ENCODE measurements at regions not wholly inside any gene's neighbourhood (a gene's known extent, or its start where the extent isn't known, plus 50 kb on each side); places are given as distances from the start of the nearest gene placed in this dataset.

DNA sequence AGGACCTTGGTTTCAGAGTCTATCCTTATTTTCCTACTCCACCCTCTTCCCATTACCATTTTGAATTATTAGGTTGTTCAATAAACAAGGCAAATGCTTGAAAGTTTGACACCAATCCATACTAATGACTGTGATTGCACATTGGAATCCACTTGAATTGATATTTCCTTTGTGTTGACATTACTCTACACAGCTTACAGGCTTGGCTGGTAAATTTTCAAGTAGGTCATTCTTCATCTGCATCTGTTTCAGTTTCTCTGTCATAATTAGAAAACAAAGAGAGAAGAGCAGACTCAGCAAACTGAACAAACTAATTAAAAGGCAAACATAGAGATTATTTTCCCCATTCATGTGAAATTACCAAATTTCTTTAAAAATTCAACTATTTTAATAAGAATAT lies 732.9 kb upstream of the BCHE start:
- no peak overlapping the region for H3K4me2 ChIP-seq
- H3K36me3 ChIP-seq: no peaks in the 10 kb centered on the region
- no peak overlapping the region for H3K27ac ChIP-seq
- H3K9ac ChIP-seq: no peak overlapping the region
- H3K4me3 ChIP-seq: no peak overlapping the region
- no peaks in the 10 kb centered on the region for H3K9me3 ChIP-seq
- TF ChIP-seq Cebpa-rat (IDR thresholded peaks at IDR 0.05): no peak
- no peaks in the 10 kb centered on the region for H3K27me3 ChIP-seq
- no peaks in the 10 kb centered on the region for H3K4me1 ChIP-seq
- H4K20me1 ChIP-seq: no peaks in the 10 kb centered on the region

DNA sequence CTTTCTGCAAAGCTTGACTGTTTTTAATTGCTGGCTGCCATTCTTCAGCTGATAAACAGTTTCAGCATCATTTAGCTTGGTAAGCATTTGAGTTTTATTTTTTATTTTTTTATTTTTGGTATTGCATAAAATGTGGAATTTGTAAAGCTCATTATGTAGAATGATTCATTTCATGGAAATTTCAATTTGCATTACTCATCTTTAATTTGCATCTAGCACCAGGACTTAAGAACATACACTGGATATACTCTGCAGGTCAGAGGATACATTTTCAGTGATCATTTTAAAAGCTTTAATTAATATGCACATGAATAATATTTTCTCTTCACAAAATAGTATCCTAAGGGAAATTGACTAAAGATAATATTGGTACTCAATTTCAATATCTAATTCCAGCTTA lies 732.4 kb upstream of the BCHE start:
- Histone ChIP-seq H3K4me3 (no peak overlapping the region), H3K36me3 (no peaks in the 10 kb centered on the region), H3K4me1 (no peaks in the 10 kb centered on the region), H3K27ac (no peak overlapping the region), H3K27me3 (no peaks in the 10 kb centered on the region), H4K20me1 (no peaks in the 10 kb centered on the region), H3K4me2 (no peak overlapping the region), H3K9ac (no peak overlapping the region), H3K9me3 (no peaks in the 10 kb centered on the region)
- TF ChIP-seq Cebpa-rat (IDR thresholded peaks at IDR 0.05): no peak

DNA sequence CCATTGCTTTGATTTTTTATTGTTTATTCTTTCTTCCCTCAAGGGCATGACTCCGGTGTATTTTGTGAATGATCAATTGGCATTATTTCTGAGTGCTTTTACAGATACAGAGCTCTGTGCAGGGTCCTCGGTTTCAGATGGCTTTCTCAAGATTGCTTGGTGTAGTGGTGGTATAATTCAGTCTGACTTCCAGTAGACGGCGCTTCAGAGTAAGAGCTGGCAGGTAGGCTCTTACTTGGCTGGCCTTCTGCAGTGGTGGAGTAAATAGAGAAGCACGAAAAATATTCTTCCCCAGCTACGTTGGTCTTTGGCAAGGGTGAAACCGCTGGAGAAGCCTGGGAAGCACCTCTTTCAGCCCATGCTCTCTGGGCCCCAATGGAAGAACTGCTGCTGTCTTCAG lies 723.0 kb upstream of the BCHE start:
- Histone ChIP-seq H3K4me2 (no peak overlapping the region), H3K4me3 (no peak overlapping the region)

DNA sequence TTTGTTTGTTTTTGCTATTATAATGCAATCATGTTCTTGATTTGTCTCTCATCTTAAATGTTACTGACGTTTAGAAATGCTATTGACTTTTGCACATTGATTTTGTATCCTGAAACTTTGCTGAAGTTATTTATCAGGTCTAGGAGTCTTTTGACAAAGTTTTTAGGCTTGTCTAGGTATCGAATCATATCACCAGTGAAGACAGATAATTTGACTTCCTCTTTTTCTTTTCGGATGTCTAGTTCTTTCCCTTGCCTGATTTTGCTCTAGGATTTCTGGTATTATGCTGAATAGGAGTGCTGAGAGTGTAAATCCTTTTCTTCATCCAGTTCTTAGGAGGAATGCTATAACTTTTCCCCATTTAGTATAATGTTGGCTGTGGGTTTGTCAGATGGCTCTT lies 719.7 kb upstream of the BCHE start:
- no peaks in the 10 kb centered on the region for H3K9me3 ChIP-seq
- H3K36me3 ChIP-seq: no peaks in the 10 kb centered on the region
- no peaks in the 10 kb centered on the region for H4K20me1 ChIP-seq
- H3K27me3 ChIP-seq: no peaks in the 10 kb centered on the region
- H3K4me1 ChIP-seq: no peaks in the 10 kb centered on the region
- H3K4me3 ChIP-seq: no peak overlapping the region
- H3K4me2 ChIP-seq: no peak overlapping the region
- no peak overlapping the region for H3K27ac ChIP-seq
- no peak for TF ChIP-seq Cebpa-rat (IDR thresholded peaks at IDR 0.05)
- H3K9ac ChIP-seq: no peak overlapping the region

More for the DNA sequence above, 723.0 kb upstream of the BCHE start:
- Histone ChIP-seq H3K36me3 (no peaks in the 10 kb centered on the region), H3K9ac (no peak overlapping the region), H3K27ac (no peak overlapping the region), H3K4me1 (no peaks in the 10 kb centered on the region), H3K9me3 (no peaks in the 10 kb centered on the region), H4K20me1 (no peaks in the 10 kb centered on the region), H3K27me3 (no peaks in the 10 kb centered on the region)
- TF ChIP-seq Cebpa-rat (IDR thresholded peaks at IDR 0.05): no peak

DNA sequence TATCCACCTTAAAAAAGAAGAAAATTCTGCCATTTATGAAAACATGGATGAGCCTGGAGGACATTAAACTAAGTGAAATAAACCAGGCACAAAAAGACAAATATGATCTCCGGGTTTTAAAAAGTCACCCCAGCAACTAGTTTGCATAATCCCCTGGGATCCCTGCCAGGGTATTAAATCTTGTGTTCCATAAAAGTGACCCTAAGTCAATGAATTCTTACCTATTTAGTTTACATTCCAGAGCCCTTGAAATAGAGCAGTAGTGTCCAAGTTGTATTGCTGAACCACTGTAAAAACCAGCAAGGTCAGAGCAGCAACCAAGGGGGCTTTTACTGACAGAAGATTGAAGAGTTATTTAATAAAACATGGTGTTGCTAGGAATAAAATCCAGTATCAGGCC lies 716.8 kb upstream of the BCHE start:
- Histone ChIP-seq H3K36me3 (no peaks in the 10 kb centered on the region), H3K4me1 (no peaks in the 10 kb centered on the region), H3K4me2 (no peak overlapping the region), H3K27me3 (no peaks in the 10 kb centered on the region), H3K9me3 (no peaks in the 10 kb centered on the region), H3K27ac (no peak overlapping the region), H3K9ac (no peak overlapping the region), H3K4me3 (no peak overlapping the region), H4K20me1 (no peaks in the 10 kb centered on the region)
- no peak for TF ChIP-seq Cebpa-rat (IDR thresholded peaks at IDR 0.05)

DNA sequence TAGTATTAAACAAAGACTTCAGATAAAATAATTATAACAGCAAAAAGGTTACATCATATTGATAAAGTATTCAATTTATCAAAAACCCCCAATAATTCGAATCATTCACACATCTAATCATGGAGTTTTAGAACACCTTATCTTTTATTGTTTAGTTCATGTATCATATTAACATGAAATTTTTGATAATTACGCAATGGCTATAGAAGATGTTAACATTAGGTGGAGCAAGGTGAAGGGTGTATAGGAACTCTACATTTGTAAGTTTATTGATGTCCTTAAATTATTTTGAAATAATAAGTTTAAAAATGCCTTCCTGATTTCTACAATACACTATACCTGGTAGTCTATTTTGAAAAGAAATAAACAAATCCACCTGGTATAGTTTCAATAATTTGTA lies 696.5 kb upstream of the BCHE start:
- Histone ChIP-seq H3K4me3 (no peak overlapping the region), H3K9ac (no peak overlapping the region), H3K4me1 (no peaks in the 10 kb centered on the region), H3K36me3 (no peaks in the 10 kb centered on the region), H3K27ac (no peak overlapping the region), H4K20me1 (no peaks in the 10 kb centered on the region), H3K27me3 (no peaks in the 10 kb centered on the region), H3K4me2 (no peak overlapping the region), H3K9me3 (peaks cover 20% of the 10 kb centered on the region)
- TF ChIP-seq Cebpa-rat (IDR thresholded peaks at IDR 0.05): no peak

DNA sequence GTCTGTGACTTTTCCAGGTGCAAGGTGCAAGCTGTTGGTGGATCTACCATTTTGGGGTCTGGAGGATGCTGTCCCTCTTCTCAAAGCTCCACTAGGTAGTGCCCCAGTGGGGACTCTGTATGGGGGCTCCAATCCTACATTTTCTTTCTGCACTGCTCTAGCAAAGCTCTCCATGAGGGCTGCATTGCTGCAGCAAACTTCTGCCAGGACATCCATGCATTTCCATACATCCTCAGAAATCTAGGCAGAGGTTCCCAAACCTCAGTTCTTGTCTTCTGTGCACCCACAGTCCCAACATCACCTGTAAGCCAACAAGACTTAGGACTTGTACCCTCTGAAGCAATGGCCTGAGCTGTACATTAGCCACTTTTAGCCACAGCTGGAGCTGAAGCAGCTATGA lies 694.5 kb upstream of the BCHE start:
- Histone ChIP-seq H3K36me3 (no peaks in the 10 kb centered on the region), H3K27ac (no peak overlapping the region), H4K20me1 (no peaks in the 10 kb centered on the region), H3K9me3 (peaks cover 20% of the 10 kb centered on the region), H3K27me3 (no peaks in the 10 kb centered on the region), H3K4me2 (no peak overlapping the region), H3K9ac (no peak overlapping the region), H3K4me3 (no peak overlapping the region), H3K4me1 (no peaks in the 10 kb centered on the region)
- no peak for TF ChIP-seq Cebpa-rat (IDR thresholded peaks at IDR 0.05)

DNA sequence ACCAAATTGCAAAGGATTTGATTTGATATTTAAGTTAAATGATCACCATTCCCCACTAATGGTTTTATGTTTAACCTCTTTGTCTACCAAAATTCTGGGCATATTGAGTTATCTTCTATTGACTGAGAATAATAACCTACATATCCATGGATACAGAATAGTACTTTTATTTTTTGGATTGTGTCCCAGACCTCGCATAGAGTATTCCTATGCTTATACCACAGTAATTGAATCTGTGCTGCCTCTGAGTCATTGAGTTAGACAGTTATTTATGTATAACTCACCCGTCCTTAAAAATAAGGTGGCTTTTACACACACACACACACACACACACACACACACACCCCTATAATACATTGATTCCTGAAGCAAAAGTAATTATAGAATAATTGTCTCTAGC lies 690.1 kb upstream of the BCHE start:
- Histone ChIP-seq H3K9me3 (peaks cover 14% of the 10 kb centered on the region), H3K36me3 (no peaks in the 10 kb centered on the region), H3K4me1 (no peaks in the 10 kb centered on the region), H3K27me3 (no peaks in the 10 kb centered on the region), H3K4me2 (no peak overlapping the region), H3K4me3 (no peak overlapping the region), H3K9ac (no peak overlapping the region), H4K20me1 (no peaks in the 10 kb centered on the region), H3K27ac (no peak overlapping the region)
- no peak for TF ChIP-seq Cebpa-rat (IDR thresholded peaks at IDR 0.05)

DNA sequence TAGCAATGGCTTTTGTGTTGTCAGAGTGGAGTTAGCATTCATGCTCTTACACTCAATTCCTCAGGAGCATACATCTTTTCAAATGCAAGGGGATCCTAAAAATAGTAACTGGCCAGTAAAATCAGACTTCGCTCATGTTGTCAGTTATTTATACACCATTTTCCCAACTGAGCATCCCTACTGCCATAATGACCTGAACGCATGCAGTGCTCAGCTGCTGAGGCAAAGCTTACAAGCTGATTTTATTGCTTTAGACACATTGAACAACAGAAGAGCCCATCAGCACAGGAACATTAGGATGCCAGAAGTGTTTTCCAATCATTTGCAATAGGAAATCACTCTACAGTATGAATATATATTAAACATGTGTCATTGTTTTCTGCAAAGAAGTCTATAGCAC lies 689.7 kb upstream of the BCHE start:
- no peak for TF ChIP-seq Cebpa-rat (IDR thresholded peaks at IDR 0.05)
- Histone ChIP-seq H3K4me2 (no peak overlapping the region), H3K27ac (no peak overlapping the region)

DNA sequence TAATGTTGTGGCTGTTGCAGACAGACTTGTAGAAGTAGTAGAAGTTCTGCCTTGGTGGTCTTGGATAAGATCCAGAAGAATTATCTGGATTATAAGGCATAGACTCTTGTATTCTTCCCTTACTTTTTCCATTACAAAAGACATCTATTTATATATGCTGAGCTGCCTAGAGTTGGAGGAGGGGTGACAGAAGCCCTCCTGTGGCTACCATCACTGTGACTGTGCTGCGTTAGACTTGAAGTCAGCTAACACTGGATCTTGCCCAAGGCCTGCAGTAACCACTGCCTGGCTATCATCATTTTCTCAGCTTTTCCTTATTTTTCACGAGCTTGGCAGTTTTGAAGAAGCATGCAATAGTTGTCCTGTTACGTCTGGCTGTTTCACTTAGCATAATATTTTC lies 684.8 kb upstream of the BCHE start:
- H3K27ac ChIP-seq: no peak overlapping the region
- no peaks in the 10 kb centered on the region for H3K36me3 ChIP-seq
- H3K9ac ChIP-seq: no peak overlapping the region
- H4K20me1 ChIP-seq: no peaks in the 10 kb centered on the region
- no peak overlapping the region for H3K4me3 ChIP-seq
- no peaks in the 10 kb centered on the region for H3K4me1 ChIP-seq
- H3K27me3 ChIP-seq: no peaks in the 10 kb centered on the region
- no peak overlapping the region for H3K4me2 ChIP-seq
- no peak for TF ChIP-seq Cebpa-rat (IDR thresholded peaks at IDR 0.05)
- no peaks in the 10 kb centered on the region for H3K9me3 ChIP-seq

More for the DNA sequence above, 689.7 kb upstream of the BCHE start:
- no peaks in the 10 kb centered on the region for H3K4me1 ChIP-seq
- no peak overlapping the region for H3K9ac ChIP-seq
- no peak overlapping the region for H3K4me3 ChIP-seq
- H3K9me3 ChIP-seq: peaks cover 10% of the 10 kb centered on the region
- no peaks in the 10 kb centered on the region for H3K27me3 ChIP-seq
- H4K20me1 ChIP-seq: no peaks in the 10 kb centered on the region
- no peaks in the 10 kb centered on the region for H3K36me3 ChIP-seq

DNA sequence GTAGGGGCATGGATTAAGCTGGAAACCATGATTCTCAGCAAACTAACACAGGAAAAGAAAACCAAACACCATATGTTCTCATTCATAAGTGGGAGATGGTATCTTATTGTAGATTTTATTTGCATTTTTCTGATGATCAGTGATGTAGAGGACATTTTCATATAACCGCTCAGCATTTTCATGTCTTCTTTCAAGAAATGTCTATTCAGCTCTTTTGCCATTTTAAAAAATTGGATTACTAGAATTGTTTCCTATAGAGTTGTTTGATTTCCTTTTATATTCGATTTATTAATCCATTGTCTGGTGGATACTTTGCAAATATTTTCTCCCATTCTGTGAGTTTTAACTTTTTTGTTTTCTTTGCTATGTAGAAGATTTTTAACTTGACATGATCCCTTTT lies 682.2 kb upstream of the BCHE start:
- Histone ChIP-seq H3K36me3 (no peaks in the 10 kb centered on the region), H4K20me1 (no peaks in the 10 kb centered on the region), H3K27me3 (no peaks in the 10 kb centered on the region), H3K4me2 (no peak overlapping the region), H3K9ac (no peak overlapping the region), H3K4me1 (no peaks in the 10 kb centered on the region), H3K9me3 (no peaks in the 10 kb centered on the region), H3K27ac (no peak overlapping the region), H3K4me3 (no peak overlapping the region)
- TF ChIP-seq Cebpa-rat (IDR thresholded peaks at IDR 0.05): no peak

Measured in BLaER1 (cell line).